ENCODE measurements at regions not wholly inside any gene's neighbourhood (a gene's known extent, or its start where the extent isn't known, plus 50 kb on each side); places are given as distances from the start of the nearest gene placed in this dataset.
A peak's percentile ranks its signal among the peaks of the same experiment; 100 is the strongest.

DNA sequence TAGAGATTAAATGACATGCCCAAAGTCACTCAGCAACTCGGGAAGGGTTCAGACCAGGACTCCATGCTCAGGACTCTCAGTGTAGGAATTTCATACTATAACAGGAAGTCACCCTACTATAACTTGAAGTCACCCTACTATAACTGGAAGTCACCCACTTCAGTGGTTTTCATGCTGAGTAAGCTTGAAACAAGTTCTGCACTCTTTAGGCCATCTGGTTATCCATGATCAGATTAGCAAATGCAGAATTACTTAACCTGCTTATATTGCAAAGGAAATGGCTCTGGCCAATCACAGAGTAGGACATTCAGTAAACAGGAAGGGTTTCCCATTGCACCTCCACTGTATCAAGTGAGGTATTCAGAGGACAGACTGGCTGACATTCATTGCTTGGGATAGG lies 1240.4 kb downstream of the GATA3 start:
- DNase-seq (ENCODE audit: insufficient read length) (no peak), FAIRE-seq (peak; percentile 91)
- no peak for TF ChIP-seq POLR2A (IDR thresholded peaks at IDR 0.05; ENCODE audit: low read depth, low read length)
- no peak for TF ChIP-seq POLR2AphosphoS5 (IDR thresholded peaks at IDR 0.05; ENCODE audit: low read depth, low read length)
- TF ChIP-seq TAF1 (IDR thresholded peaks at IDR 0.05; ENCODE audit: borderline replicate concordance, low read depth, low read length) = no peak

DNA sequence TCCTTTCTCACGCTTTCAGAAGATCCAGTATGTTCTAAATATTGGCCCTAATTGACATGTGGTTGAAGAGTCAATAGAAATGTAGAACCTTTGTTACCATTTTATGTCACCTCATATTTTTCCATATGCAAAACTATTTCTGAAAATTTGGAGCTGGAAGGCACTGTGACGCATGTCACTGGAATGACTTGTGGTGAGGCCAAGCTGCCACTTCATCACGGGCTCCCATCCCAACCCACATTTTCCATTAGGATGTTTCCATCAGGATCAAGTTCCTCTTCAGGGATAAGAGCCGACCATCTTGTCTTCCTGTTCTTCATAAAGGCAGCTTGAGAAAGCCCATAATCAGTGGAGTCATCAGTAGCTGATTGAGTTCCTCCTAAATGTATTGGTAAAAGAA lies 1241.7 kb downstream of the GATA3 start:
- FAIRE-seq (no peak), DNase-seq (ENCODE audit: insufficient read length) (no peak)
- no peak for TF ChIP-seq POLR2AphosphoS5 (IDR thresholded peaks at IDR 0.05; ENCODE audit: low read depth, low read length)

DNA sequence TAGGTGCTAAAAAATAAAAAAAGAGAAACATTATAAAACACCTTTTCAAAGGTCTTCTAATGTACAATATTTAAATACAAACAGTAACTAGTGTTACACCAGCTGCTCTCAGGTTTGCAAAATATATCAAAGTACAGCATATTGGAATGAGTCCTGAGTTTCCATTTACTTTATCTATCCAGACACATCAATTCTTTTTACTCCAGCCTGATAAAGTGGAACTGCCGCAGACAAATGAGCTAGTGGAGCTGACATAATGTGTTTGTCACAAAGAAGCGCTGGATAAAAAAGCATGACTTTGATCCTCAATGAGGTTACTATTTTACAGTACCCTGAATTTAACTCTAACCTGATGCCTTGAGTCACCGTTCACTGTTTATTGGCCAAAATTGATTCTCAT lies 1243.1 kb downstream of the GATA3 start:
- FAIRE-seq (no peak), DNase-seq (ENCODE audit: insufficient read length) (no peak)
- TF ChIP-seq TAF1 (IDR thresholded peaks at IDR 0.05; ENCODE audit: borderline replicate concordance, low read depth, low read length) (no peak), POLR2A (IDR thresholded peaks at IDR 0.05; ENCODE audit: low read depth, low read length) (no peak)

DNA sequence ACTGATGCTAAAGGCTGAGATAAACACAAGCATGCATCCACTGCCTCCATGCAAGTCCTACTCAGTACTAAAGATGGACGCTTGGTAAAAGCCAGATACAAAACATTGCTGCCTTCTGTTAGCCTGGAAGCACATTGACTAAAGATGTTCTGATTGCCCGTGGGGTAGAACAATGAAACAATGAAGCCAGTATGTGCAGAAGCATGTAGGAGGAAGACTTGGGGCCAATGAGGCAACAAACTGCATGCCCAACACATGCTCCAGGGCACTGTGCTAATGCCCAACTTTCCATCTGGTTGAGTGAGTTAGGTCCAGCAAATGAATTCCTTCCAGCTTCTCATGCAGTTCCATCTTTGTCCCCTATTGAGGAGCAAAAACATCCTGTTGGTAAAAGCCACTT lies 1245.5 kb downstream of the GATA3 start:
- TF ChIP-seq POLR2AphosphoS5 (IDR thresholded peaks at IDR 0.05; ENCODE audit: low read depth, low read length) (no peak), POLR2A (IDR thresholded peaks at IDR 0.05; ENCODE audit: low read depth, low read length) (no peak), TAF1 (IDR thresholded peaks at IDR 0.05; ENCODE audit: borderline replicate concordance, low read depth, low read length) (no peak)
- DNase-seq (ENCODE audit: insufficient read length) (no peak), FAIRE-seq (no peak)

DNA sequence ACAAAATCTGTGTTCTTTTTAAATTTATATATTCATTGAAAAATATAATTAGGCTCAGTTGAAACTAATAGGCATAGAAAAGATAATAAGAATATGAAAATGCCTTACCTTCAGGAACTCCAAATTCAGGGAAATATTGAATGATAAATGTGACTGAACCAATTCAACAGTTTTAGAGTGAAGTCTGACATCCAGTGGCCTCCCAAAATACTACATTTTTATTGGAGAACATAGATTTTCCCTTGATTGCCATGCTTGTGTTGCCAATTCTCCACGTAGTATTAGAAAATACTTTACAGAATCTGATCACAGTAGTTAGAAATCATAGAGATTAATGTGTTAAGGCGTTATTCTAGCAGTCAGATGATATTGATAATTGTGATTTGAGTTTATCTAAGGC lies 1246.7 kb downstream of the GATA3 start:
- FAIRE-seq (no peak), DNase-seq (ENCODE audit: insufficient read length) (no peak)
- TF ChIP-seq POLR2AphosphoS5 (IDR thresholded peaks at IDR 0.05; ENCODE audit: low read depth, low read length) (no peak), POLR2A (IDR thresholded peaks at IDR 0.05; ENCODE audit: low read depth, low read length) (no peak), TAF1 (IDR thresholded peaks at IDR 0.05; ENCODE audit: borderline replicate concordance, low read depth, low read length) (no peak)

DNA sequence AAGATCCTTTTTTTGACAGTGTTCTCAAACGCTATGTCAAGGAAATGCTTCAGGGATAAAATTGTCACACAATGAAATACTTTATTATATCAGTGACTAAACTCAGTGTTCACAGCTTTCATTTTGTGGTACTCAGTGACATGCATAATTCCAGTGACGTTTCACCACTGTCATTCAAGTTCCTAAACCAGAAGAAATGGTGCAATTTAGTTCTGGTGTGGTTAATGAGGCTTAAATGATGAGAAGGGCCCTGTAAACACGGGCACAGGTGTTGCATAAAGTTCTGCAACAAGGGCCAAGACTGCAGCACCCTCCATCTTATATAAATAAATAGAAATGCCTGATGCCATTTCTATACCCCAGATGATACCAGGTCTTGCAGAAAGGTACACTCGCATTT lies 1247.1 kb downstream of the GATA3 start:
- TF ChIP-seq POLR2A (IDR thresholded peaks at IDR 0.05; ENCODE audit: low read depth, low read length) (no peak), TAF1 (IDR thresholded peaks at IDR 0.05; ENCODE audit: borderline replicate concordance, low read depth, low read length) (no peak), POLR2AphosphoS5 (IDR thresholded peaks at IDR 0.05; ENCODE audit: low read depth, low read length) (no peak)
- DNase-seq (ENCODE audit: insufficient read length) = no peak
- no peak for FAIRE-seq

DNA sequence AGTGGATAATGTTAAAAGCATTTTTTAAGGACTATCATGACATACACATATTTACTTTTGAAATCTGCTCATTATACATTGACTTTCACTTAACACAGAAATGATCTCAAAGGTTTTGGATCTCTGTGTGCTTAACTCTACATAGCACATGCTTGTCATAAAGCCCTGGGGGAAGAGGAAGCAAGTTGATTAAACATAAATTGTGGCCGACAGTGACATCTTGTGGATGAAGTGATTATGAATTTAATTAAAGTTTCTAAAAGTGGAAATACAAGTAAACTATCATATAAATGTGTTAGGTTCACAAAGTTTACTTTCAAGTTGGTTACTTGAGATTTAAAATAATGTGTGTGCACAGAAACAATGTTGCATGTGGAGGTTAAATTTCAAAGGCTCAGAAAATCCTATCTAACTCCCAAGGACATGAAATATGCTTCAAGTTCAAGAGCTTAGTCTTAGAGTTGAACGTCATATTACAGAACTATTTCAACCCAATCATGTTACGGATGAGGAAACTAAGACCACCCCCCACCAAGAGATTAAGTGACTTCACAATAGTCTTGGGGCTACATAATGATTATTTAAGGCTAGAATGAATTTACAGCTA lies 1247.8 kb downstream of the GATA3 start:
- DNase-seq (ENCODE audit: insufficient read length) (no peak), FAIRE-seq (no peak)
- TF ChIP-seq TAF1 (IDR thresholded peaks at IDR 0.05; ENCODE audit: borderline replicate concordance, low read depth, low read length) = no peak
- TF ChIP-seq POLR2A (IDR thresholded peaks at IDR 0.05; ENCODE audit: low read depth, low read length) = no peak
- no peak for TF ChIP-seq POLR2AphosphoS5 (IDR thresholded peaks at IDR 0.05; ENCODE audit: low read depth, low read length)

DNA sequence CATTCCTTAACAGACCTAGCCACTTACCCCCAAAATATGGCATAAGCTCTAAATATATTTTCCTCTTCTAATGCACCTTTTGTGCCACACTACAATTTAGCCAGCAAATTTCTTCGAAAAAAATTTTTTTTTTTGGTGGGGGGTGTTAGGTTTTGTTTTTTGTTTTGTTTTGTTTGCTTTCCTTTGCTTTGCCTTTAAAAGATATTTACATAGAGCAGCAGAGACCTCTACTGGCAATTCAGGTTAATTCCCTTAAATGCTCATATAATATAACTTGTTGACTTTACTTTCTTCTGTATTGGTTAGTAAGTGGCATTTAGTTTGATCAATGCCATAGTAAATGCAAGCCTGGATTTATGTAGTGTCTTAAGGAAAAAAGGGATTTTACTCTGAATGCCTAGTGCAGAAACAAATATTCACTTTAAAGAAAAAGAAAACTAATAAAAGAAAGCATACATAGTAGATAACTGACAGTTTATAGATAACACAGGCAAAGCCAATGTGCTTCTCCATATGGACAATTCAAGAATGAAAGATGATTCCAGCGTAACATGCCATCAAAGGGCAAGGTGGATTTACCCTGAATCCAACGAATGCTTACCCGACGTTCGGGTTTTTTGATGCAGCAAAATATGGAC lies 1250.6 kb downstream of the GATA3 start:
- no peak for DNase-seq (ENCODE audit: insufficient read length)
- no peak for FAIRE-seq
- no peak for TF ChIP-seq TAF1 (IDR thresholded peaks at IDR 0.05; ENCODE audit: borderline replicate concordance, low read depth, low read length)
- TF ChIP-seq POLR2AphosphoS5 (IDR thresholded peaks at IDR 0.05; ENCODE audit: low read depth, low read length) = no peak
- TF ChIP-seq POLR2A (IDR thresholded peaks at IDR 0.05; ENCODE audit: low read depth, low read length) = no peak

DNA sequence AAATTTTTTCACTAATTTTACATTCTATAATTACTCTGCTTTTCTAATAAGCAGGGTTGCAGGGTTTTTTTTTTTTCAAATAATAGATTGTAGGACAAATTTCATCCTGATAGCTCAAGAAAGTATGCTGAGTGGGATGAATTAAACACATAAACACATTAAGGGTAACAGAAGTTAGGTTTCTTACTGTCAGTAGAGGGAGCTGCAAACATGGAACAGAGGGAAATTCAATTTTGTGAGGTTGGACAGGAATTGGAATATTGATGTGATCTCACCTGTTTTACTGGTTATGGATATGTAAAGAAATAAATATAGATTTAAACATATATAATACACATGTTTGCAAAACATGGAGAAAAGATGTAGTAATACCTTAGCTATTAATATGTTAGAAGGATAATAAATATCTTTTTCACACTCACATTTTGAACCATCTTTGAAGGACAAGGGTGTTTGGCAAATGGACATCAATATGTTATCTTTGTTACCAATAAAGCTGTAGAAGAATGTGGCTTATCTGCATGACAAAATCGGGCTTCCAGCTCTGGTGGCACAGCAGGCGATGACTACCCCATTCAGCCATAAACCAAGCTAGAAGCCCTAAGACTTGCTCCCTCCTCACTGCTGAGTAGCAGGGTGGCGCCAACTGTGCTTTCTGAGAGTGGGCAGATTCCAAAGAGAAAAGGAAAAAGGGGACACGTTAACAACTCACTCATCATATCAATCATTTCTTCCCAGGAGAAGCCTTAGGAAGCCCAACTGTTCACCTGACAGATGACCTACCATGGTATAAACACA lies 1257.4 kb downstream of the GATA3 start:
- TF ChIP-seq TAF1 (IDR thresholded peaks at IDR 0.05; ENCODE audit: borderline replicate concordance, low read depth, low read length) (no peak), POLR2AphosphoS5 (IDR thresholded peaks at IDR 0.05; ENCODE audit: low read depth, low read length) (no peak), POLR2A (IDR thresholded peaks at IDR 0.05; ENCODE audit: low read depth, low read length) (no peak)
- no peak for DNase-seq (ENCODE audit: insufficient read length)
- no peak for FAIRE-seq

DNA sequence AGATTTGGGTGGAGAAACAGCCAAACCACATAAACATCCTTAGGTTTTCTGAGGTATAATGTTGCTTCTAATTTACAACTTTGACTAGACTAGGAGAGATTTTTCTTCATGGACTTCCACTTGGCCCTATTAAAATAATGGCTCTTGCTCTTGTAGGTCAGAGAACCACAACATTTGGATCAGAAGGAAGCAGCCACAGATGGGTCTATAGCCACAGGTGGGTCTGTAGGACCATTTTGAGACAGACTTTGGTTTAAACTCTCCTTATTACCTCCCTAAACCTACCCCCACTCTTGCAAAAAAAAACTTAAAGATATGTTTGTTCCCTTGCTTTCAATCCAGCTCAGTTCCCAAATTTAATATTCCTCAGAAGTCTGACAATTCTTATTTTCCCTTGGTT lies 1260.8 kb downstream of the GATA3 start:
- DNase-seq (ENCODE audit: insufficient read length) (no peak), FAIRE-seq (no peak)
- TF ChIP-seq POLR2AphosphoS5 (IDR thresholded peaks at IDR 0.05; ENCODE audit: low read depth, low read length) (no peak), TAF1 (IDR thresholded peaks at IDR 0.05; ENCODE audit: borderline replicate concordance, low read depth, low read length) (no peak), POLR2A (IDR thresholded peaks at IDR 0.05; ENCODE audit: low read depth, low read length) (no peak)

DNA sequence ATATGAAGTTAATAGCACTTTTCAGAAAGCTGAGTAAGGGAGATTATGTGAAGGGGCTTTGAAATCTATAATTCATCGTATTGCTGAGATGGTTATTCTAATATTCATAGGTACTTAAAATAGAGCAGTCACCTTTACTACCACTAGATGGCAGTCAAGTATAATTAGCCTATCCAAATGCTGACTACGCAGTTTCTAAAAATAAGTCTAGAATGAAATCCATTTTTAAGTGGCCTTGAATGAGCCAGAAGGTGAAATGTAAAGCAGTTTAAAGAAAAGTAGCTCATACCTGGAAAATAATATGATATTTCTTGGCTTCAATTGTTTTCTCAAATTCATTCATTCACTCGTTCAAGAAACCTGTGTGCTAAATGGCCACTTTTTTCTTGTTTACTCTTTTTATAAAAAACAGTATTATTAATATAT lies 1277.1 kb downstream of the GATA3 start:
- FAIRE-seq = no peak
- TF ChIP-seq POLR2AphosphoS5 (IDR thresholded peaks at IDR 0.05; ENCODE audit: low read depth, low read length) (no peak), TAF1 (IDR thresholded peaks at IDR 0.05; ENCODE audit: borderline replicate concordance, low read depth, low read length) (no peak), POLR2A (IDR thresholded peaks at IDR 0.05; ENCODE audit: low read depth, low read length) (no peak)
- peak; percentile 1 for DNase-seq (ENCODE audit: insufficient read length)

DNA sequence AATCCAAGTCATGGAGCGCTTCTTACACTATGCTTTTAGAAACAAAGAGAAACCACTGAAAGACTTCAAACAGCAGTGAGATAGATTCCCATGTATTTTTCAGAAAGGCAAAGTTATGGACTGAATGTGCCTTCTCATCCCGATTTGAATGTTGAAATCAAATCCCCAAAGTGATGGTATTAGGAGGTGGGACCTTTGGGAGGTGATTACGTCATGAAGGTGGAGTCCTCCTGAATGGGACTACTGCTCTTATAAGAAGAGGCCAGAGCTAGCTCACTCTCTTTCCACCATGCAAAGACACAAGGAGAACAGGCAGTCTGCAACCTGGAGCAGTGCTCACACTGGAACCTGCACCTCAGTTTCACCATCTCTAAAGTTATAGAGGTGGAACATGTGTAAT lies 1279.8 kb downstream of the GATA3 start:
- FAIRE-seq (no peak), DNase-seq (ENCODE audit: insufficient read length) (no peak)
- no peak for TF ChIP-seq POLR2A (IDR thresholded peaks at IDR 0.05; ENCODE audit: low read depth, low read length)
- no peak for TF ChIP-seq TAF1 (IDR thresholded peaks at IDR 0.05; ENCODE audit: borderline replicate concordance, low read depth, low read length)
- TF ChIP-seq POLR2AphosphoS5 (IDR thresholded peaks at IDR 0.05; ENCODE audit: low read depth, low read length) = no peak
